ENCODE measurements at regions not wholly inside any gene's neighbourhood (a gene's known extent, or its start where the extent isn't known, plus 50 kb on each side); places are given as distances from the start of the nearest gene placed in this dataset.
"Not testable (repeated sequence)": the region's sequence is repeated elsewhere in the genome, so short reads cannot be mapped to it uniquely, and the experiment has no call there.

- DNase-seq = no peak
These were observed 71.1 kb downstream of the FAM50B start for GRCh38 chr6:3920321-3920720.

DNA sequence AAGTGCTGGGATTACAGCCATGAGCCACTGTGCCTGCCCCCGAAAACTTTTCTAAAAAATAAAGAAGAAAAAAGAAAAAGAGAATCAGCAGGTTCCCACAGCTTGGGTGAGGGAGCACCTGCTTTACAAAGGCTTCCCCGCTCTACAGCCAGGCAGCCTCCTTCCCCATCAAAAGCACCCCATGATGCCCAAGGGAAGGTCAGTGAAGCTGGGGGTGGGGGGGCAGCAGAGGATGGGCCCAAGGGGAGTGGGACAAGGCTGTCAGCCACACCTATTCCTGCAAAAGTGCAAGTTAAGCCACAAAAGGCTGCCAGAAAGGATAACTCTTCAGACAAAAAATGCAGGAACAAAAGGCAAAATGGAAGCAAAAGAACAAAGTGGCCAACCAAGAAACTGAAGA, 72.5 kb downstream of the FAM50B start:
- DNase-seq = no peak

DNA sequence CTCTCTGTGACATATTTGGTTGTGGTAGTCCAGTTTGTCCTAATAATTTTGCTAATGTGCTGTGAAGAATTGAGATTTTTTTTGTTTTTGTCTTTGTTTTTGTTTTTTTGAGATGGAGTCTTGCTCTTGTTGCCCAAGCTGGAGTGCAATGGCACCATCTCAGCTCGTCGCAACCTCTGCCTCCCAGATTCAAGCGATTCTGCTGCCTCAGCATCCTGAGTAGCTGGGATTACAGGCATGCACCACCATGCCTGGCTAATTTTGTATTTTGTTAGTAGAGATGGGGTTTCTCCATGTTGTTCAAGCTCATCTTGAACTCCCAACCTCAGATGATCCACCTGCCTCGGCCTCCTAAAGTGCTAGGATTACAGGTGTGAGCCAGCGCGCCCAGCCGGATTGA, 73.4 kb downstream of the FAM50B start:
- DNase-seq = not testable (repeated sequence)

DNA sequence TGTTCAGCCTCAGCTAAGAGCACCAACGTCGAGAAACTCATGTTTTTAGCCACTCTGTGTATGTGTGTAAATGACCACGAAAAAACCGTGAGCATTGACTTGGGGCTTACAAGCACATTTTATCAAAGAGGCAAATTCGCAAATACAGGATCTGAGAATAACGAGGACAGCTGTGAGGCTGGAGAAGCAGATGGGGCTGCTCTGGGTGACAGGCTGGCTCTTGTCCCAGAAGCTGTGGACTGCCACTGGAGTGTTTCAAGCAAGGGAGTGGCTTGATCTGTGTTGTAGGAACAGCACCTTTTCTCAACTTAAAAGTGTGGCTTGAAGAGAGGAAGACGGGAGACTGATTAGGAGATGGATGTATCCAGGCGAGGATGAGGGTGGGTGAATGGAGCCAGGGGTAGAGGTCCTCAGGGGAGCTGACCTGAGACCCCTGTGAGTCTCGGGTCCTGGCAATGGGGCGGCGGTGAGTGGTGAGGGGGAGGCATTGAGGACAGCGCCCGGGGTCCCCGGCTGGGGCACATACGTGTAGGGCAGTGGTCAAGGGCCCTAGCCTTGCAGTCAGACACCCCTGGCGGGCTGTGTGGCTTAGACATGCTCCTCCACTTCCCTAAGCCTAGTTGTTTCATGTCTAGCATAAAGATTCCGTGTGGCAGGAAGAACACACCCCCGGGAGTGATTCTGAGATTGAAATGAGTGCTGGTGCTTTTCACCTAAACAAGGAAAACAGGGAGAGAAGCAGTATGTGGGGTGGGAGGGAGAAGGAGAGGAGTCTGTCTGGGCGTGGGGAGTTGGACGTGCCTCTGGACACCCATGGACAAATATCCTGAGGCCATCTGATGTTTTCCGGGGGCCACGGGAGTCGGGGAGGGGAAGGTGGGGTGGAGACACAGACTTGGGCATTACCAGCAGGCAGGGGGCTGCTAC, 76.3 kb downstream of the FAM50B start:
- peak in 1 of 51 donors; percentile 2 for DNase-seq

GRCh38 chr6:3926150-3926482, 76.9 kb downstream of the FAM50B start:
- DNase-seq = no peak

DNA sequence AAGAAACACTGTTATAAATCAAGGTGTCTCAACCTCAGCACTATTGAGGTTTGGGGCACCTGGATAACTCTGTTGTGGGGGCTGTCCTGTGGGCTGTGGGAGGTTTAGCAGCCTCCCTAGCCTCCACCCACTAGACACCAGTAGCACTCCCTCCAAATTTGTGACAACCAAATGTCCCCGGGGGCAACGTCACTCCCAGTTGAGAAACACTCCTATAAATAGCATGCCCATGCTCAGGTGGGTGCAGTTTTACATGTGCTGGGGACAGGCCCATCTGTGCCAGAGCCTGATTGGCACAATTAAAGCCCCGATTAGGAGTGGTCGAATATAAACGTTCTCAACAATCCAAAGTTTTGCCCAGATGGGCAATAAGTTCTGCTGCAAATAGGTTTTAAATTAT, 78.9 kb downstream of the FAM50B start:
- DNase-seq = no peak

DNA sequence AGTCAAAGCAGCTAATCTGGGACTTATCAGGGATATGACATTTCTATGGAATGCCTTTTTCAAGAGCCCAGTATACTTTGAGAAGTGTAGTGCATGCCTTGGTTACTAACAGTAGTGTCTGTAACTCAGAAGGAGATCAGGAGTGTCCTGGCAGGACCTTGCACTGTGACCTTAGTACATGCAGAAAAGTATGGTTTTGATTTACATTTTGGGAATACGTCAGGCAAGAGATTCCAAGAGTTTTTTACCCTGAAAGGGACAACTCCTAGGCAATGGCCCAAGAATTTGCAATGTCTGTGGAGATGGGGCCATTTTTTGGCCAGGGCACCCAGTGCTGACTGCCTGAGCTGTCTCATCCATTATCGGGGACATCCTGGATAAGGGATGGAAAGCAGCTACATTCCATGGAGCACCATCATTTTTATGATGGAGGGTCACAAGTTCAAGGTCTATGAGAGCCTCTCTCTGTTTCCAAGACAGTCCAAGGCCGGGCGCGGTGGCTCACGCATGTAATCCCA, 80.2 kb downstream of the FAM50B start:
- DNase-seq = no peak

DNA sequence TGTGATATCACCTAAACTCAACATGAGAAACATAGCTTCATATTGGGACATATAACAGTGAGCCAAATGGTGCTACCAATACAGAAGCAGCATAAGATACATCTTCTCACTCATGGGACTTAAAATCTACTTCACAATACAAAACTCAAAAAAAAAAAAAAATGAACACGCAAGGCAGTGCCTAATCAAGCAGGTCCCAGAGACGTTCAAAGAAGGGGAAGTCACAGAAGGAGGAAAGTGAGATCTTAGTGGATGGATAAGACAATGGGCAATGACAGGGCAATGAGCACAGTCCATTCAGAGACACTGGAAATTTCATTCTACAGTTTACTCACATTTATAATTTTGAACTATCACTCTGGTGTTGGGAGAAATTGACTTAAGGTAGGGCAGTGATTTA, 88.3 kb downstream of the FAM50B start:
- DNase-seq = no peak

- no peak for DNase-seq
These were observed 89.7 kb downstream of the FAM50B start for GRCh38 chr6:3938715-3939367.

DNA sequence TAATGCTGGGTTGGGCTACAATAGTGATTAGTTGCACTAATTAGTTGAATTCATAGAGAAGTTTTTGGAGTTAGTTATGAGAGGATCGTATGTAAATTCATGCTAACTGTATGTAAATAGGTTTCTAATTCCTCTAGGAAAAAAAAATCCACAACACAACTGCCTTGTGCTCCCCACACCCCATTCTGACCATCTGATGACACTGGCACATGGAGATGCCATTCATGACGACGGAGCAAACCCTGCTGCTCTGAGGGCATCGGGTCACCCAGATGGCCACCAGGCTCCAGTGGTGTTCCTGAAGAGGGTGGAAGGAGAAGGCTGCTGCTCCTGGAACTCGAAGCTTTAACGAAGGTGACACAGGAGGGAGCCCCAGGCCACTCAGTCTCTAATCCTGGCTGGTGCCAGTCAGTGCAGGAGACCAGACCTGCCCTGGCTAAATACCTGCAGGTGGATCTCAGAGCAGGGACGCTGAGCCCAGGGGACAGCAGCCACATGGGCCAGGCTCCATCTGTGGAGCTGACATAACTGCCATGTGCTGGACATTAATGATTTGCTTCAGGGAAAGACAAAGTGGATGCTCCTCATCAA, 90.3 kb downstream of the FAM50B start:
- no peak for DNase-seq

DNA sequence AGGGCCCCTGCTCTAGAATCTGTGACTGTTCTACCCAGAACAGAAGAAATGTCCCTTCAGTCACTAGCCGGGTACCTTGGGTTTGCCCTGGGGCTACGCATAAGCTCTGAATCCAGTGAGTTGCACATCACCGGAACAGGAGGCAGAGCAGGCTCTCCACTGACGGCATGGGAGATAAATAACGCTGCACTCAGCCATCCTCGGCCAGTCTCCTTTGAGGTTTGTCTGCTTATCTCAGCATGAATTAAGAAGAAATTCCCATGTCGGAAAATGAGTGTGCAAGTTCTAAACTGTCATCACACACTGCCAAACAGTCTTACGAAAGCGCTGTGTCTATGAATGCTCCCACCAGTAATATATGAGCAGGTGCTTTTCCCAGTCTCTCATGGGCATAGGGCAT, 90.8 kb downstream of the FAM50B start:
- DNase-seq = no peak

GRCh38 chr6:3940703-3941102, 91.5 kb downstream of the FAM50B start:
- peak in 44 of 51 donors; percentile 2 to 87 (median 46) for DNase-seq

DNA sequence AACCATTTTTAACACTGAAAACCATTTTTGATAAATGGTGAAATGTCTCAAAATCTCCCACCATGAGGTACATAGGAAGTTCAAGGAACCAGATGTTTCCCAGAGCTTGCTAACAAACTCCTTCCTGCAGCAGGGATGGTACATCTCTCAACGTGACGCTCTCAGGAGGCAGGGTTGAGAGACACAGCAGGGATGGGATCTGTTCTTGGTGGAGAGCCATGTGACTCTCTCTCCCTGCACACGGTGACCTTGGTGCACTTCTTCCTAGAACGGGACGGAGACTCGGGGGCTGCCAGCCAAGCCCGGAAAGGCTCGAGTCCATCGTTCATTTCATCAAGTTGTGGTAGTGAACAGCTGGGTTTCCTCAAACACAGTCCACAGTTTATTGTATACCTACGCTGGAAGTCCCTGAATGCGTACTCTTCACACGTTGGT, 94.2 kb downstream of the FAM50B start:
- DNase-seq = no peak

DNA sequence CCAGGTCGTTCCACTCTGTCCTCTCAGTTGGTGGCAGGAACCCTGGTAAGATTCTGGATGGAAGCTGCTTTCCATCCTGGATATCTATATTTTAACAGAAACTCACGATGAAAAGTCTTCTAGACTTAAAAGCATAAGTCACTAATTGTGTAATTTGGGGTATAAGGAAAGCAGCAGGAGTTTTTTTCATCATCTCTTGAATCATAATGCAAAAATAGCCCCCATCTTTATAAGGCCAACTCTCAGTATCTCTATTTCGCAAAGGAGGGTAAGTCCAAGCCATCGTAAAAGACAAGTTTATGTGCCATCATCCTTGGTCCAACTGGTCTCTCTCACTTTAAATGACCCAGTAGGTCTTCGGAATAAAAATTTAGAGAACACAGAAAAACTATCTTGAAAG, 95.1 kb downstream of the FAM50B start:
- DNase-seq = no peak

- DNase-seq = peak in 1 of 51 donors; percentile 4
These were observed 97.6 kb downstream of the FAM50B start for GRCh38 chr6:3946778-3947177.

DNA sequence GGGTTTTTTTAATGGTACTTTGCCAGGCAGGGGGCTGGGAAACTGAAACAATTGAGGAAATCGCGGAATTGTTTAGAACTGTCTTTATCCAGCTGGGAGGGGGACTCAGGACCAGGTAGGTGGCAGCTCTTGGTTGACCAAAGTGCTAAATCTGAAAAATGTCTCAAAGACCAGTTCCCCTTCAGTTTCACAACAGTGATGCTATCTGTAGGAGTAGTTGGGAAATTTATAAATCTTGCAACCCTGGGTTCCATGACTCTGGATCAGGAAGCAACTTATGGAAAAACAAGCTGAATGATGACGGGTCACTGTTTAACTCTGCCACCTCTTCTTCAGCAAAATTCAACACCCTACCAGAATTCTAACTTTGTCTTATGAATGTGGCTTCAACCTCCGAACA, 99.7 kb downstream of the FAM50B start:
- DNase-seq = no peak

- DNase-seq = no peak
These were observed 100.3 kb downstream of the FAM50B start for GRCh38 chr6:3949521-3949920.

DNA sequence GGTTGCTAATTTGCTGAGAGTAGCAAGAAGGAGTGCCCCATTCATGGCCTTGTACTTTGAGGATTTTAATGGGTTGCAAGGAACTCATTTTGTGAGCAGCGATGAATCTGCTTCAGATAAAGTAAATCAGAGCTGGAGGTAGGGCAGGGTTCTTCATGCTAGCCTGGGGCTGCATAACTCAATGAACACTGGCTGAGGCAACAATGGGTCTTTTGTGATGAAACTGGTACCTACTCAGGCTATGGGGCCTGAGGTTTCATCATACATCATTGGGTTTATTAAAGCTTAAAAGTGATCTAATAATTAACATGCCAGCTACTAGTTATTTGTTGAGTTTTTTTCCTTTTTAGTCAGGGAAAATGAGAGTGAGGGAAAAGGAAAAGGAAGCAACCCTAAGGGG, 106.9 kb downstream of the FAM50B start:
- no peak for DNase-seq

DNA sequence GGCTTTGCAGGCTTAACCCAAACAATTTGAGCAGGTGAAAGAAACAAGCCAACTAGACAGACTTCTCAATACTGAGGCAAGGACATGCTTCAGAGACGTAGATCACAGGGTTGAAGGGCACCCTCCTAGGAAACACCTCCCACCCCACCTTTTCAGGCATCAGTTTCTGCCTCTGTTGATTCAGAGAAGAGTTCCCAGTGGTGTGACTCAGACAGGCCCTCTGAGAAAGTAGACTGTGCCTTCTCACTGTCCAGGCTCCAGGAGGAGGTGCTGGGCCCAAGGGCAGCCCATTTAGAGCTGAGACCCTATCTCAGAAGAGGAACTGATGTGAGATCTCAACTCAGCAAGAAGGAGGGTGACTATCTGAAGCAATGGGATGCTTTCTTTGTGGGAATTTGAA, 108.1 kb downstream of the FAM50B start:
- DNase-seq = no peak

- no peak for DNase-seq
These were observed 109.1 kb downstream of the FAM50B start for GRCh38 chr6:3958255-3958654.

DNA sequence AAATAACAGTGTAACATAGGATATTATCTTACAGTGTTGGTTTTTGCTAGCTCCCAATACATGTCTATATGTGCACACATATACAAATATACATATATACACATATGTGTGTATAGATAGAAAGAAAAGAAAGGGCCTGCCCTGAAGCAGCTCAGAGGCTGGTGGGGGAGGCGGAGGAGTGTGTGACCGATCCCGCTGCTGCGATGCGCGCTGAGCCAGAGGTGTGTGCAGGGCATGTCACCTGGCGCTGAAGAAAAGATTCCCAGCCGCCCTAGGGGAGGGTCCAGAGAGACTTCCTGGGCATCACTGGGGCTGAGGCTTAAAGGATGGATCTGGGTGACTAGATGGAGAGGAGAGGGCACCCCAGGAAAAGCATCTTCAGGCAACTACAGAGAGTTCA, 110.2 kb downstream of the FAM50B start:
- no peak for DNase-seq

- no peak for DNase-seq
These were observed 111.7 kb downstream of the FAM50B start for GRCh38 chr6:3960754-3961361.
